ENCODE measurements at regions not wholly inside any gene's neighbourhood (a gene's known extent, or its start where the extent isn't known, plus 50 kb on each side); places are given as distances from the start of the nearest gene placed in this dataset.
"Not testable (repeated sequence)": the region's sequence is repeated elsewhere in the genome, so short reads cannot be mapped to it uniquely, and the experiment has no call there.

GRCh38 chr14:105917136-105917932, 391.0 kb downstream of the TMEM121 start:
- TF ChIP-seq CTCF (IDR thresholded peaks at IDR 0.05; ENCODE audit: low read depth, low read length, poor library complexity, severe bottlenecking); EZH2phosphoT487 (IDR thresholded peaks at IDR 0.05; ENCODE audit: borderline replicate concordance, low read length): not testable (repeated sequence)

Measured in DOHH2 (cell line).